MM.1S (cell line): ENCODE measurements at regions not wholly inside any gene's neighbourhood (a gene's known extent, or its start where the extent isn't known, plus 50 kb on each side); places are given as distances from the start of the nearest gene placed in this dataset.

Experiments
- DNase-seq: peaks from one replicate; pipeline ENCODE4 v3.0.0-alpha.2; 2015
- H2AFZ ChIP-seq: fragments of 300-600 bp; sonication (generic); 2 replicates; pipeline ENCODE4 v1.6.0; 2016; ENCODE audit warnings: antibody characterized with exemption, low read length
- H3F3A ChIP-seq: fragments of 300-600 bp; sonication (generic); 2 replicates; pipeline ENCODE4 v1.6.1; 2016; ENCODE audit warnings: mild to moderate bottlenecking, antibody characterized with exemption, low read length, moderate library complexity, mixed read lengths; ENCODE audit not compliant: insufficient read depth
- H3K27ac ChIP-seq: fragments of 300-600 bp; sonication (generic); 2 replicates; pipeline ENCODE4 v1.5.1; 2016; ENCODE audit warnings: mild to moderate bottlenecking, low read length
- H3K27me3 ChIP-seq: fragments of 300-600 bp; sonication (generic); replicated peaks from 2 replicates; pipeline ENCODE4 v1.6.0; 2016; ENCODE audit warnings: low read length; ENCODE audit not compliant: insufficient read depth
- H3K36me3 ChIP-seq: fragments of 300-600 bp; sonication (generic); replicated peaks from 2 replicates; pipeline ENCODE4 v1.6.1; 2016; ENCODE audit warnings: mild to moderate bottlenecking, low read length, mixed read lengths; ENCODE audit not compliant: insufficient read depth
- H3K4me1 ChIP-seq: fragments of 300-600 bp; sonication (generic); 2 replicates; pipeline ENCODE4 v1.6.1; 2016; ENCODE audit warnings: low read length, mixed read lengths
- H3K4me2 ChIP-seq: fragments of 300-600 bp; sonication (generic); 2 replicates; pipeline ENCODE4 v1.6.0; 2016; ENCODE audit warnings: low read depth, low read length
- H3K4me3 ChIP-seq: fragments of 300-600 bp; sonication (generic); 2 replicates; pipeline ENCODE4 v1.5.1; 2016; ENCODE audit warnings: low read length, mixed read lengths
- H3K79me2 ChIP-seq: fragments of 300-600 bp; sonication (generic); 2 replicates; pipeline ENCODE4 v1.6.1; 2016; ENCODE audit warnings: mixed run types, low read length, mixed read lengths
- H3K9ac ChIP-seq: fragments of 300-600 bp; sonication (generic); 2 replicates; pipeline ENCODE4 v1.6.1; 2016; ENCODE audit warnings: low read length, mixed read lengths
- H3K9me2 ChIP-seq: fragments of 300-600 bp; sonication (generic); replicated peaks from 2 replicates; pipeline ENCODE4 v1.6.1; 2016; ENCODE audit warnings: mild to moderate bottlenecking, low read length, mixed read lengths; ENCODE audit not compliant: insufficient read depth
- H3K9me3 ChIP-seq: fragments of 300-600 bp; sonication (generic); replicated peaks from 2 replicates; pipeline ENCODE4 v1.6.1; 2016; ENCODE audit warnings: mild to moderate bottlenecking, low read length, mixed read lengths; ENCODE audit not compliant: insufficient read depth
- H4K20me1 ChIP-seq: fragments of 300-600 bp; sonication (generic); 2 replicates; pipeline ENCODE4 v1.6.1; 2016; ENCODE audit warnings: mild to moderate bottlenecking, low read length, moderate library complexity, mixed read lengths; ENCODE audit not compliant: insufficient read depth
- CTCF ChIP-seq: fragments of 300-600 bp; sonication (generic); IDR thresholded peaks from 2 replicates; pipeline ENCODE4 v1.5.1; 2016; ENCODE audit warnings: antibody characterized with exemption, low read length, mixed read lengths
- EZH2 ChIP-seq: fragments of 300-600 bp; sonication (generic); optimal IDR thresholded peaks from 2 replicates; pipeline ENCODE3; 2017; ENCODE audit warnings: low read depth, mild to moderate bottlenecking, antibody characterized with exemption, low read length, mixed read lengths
- EZH2phosphoT487 ChIP-seq: fragments of 300-600 bp; sonication (generic); IDR thresholded peaks from 2 replicates; pipeline ENCODE4 v1.6.1; 2018; ENCODE audit warnings: antibody characterized with exemption, low read length

- Histone ChIP-seq H4K20me1 (no peaks in the 10 kb centered on the region), H3K9me3 (no peaks in the 10 kb centered on the region), H3K9ac (no peak overlapping the region), H3K4me1 (peaks cover 4% of the 10 kb centered on the region), H3K36me3 (no peaks in the 10 kb centered on the region), H3K27ac (no peak overlapping the region), H3K4me2 (no peak overlapping the region), H3K9me2 (no peaks in the 10 kb centered on the region), H2AFZ (no peak overlapping the region), H3K79me2 (no peaks in the 10 kb centered on the region), H3K4me3 (no peak overlapping the region), H3F3A (peaks cover 5% of the 10 kb centered on the region), H3K27me3 (no peaks in the 10 kb centered on the region)
- DNase-seq: no peak
- no peak for TF ChIP-seq CTCF
- TF ChIP-seq EZH2phosphoT487: no peak
- no peak for TF ChIP-seq EZH2
Measured at GRCh38 chr1:194710671-194711070, 1524.3 kb upstream of the B3GALT2 start.

- Histone ChIP-seq H3K4me1 (peaks cover 11% of the 10 kb centered on the region), H2AFZ (no peak overlapping the region)
- no peak for TF ChIP-seq EZH2
Measured at GRCh38 chr1:194709439-194709838, 1523.0 kb upstream of the B3GALT2 start.

GRCh38 chr1:194707074-194707473 is 1520.7 kb upstream of the B3GALT2 start:
- Histone ChIP-seq H3K79me2 (no peaks in the 10 kb centered on the region), H3K4me3 (no peak overlapping the region), H3K4me2 (no peak overlapping the region), H4K20me1 (no peaks in the 10 kb centered on the region), H3K9me2 (no peaks in the 10 kb centered on the region), H3K9me3 (no peaks in the 10 kb centered on the region), H3F3A (peaks cover 14% of the 10 kb centered on the region), H3K9ac (no peak overlapping the region), H3K27me3 (no peaks in the 10 kb centered on the region), H3K4me1 (peaks cover 11% of the 10 kb centered on the region), H3K27ac (no peak overlapping the region), H3K36me3 (no peaks in the 10 kb centered on the region), H2AFZ (no peak overlapping the region)
- no peak for DNase-seq
- TF ChIP-seq CTCF (no peak), EZH2 (no peak), EZH2phosphoT487 (no peak)

More at GRCh38 chr1:194709439-194709838, 1523.0 kb upstream of the B3GALT2 start:
- no peaks in the 10 kb centered on the region for H3K9me3 ChIP-seq
- no peak overlapping the region for H3K9ac ChIP-seq
- H3K79me2 ChIP-seq: no peaks in the 10 kb centered on the region
- no peaks in the 10 kb centered on the region for H3K9me2 ChIP-seq
- peaks cover 14% of the 10 kb centered on the region for H3F3A ChIP-seq
- no peaks in the 10 kb centered on the region for H3K27me3 ChIP-seq
- no peak overlapping the region for H3K4me2 ChIP-seq
- no peak overlapping the region for H3K4me3 ChIP-seq
- no peaks in the 10 kb centered on the region for H3K36me3 ChIP-seq
- no peaks in the 10 kb centered on the region for H4K20me1 ChIP-seq
- no peak overlapping the region for H3K27ac ChIP-seq
- DNase-seq: no peak

- TF ChIP-seq EZH2phosphoT487 (no peak), CTCF (no peak), EZH2 (no peak)
- Histone ChIP-seq H4K20me1 (no peaks in the 10 kb centered on the region), H3K27ac (peak overlapping the region; percentile 44; the same call in 1 of the 2 replicates), H2AFZ (peak overlapping the region; percentile 47), H3K9me2 (no peaks in the 10 kb centered on the region), H3K4me1 (peaks cover 11% of the 10 kb centered on the region), H3K4me3 (peak overlapping the region; percentile 55), H3K36me3 (no peaks in the 10 kb centered on the region), H3K9me3 (no peaks in the 10 kb centered on the region), H3K27me3 (no peaks in the 10 kb centered on the region), H3K79me2 (no peaks in the 10 kb centered on the region), H3K4me2 (peak overlapping the region; percentile 87), H3K9ac (peak overlapping the region; percentile 32; the same call in 1 of the 2 replicates), H3F3A (peaks cover 14% of the 10 kb centered on the region)
- peak; percentile 89 for DNase-seq
Measured at GRCh38 chr1:194705123-194705854, 1518.9 kb upstream of the B3GALT2 start.
